Left hindlimb (tissue), 1 donor: ENCODE measurements at regions not wholly inside any gene's neighbourhood (a gene's known extent, or its start where the extent isn't known, plus 50 kb on each side); places are given as distances from the start of the nearest gene placed in this dataset.
"Not testable (repeated sequence)": the region's sequence is repeated elsewhere in the genome, so short reads cannot be mapped to it uniquely, and the experiment has no call there.

ENCODE experiments used
- DNase-seq: peaks from one replicate; pipeline ENCODE4 v3.0.0-alpha.2; 2018

- DNase-seq, result no peak
Measured at GRCh38 chr2:215576572-215576971, 140.7 kb upstream of the FN1 start.

GRCh38 chr2:215573496-215573895, 137.6 kb upstream of the FN1 start:
- no peak for DNase-seq

GRCh38 chr2:215572341-215572848, 136.5 kb upstream of the FN1 start:
- DNase-seq, result no peak

GRCh38 chr2:215571689-215572088, 135.8 kb upstream of the FN1 start:
- no peak for DNase-seq

GRCh38 chr2:215567504-215567903, 131.6 kb upstream of the FN1 start:
- no peak for DNase-seq

GRCh38 chr2:215565897-215566296, 130.0 kb upstream of the FN1 start:
- DNase-seq, result no peak

- DNase-seq, result no peak
Measured at GRCh38 chr2:215557701-215558100, 121.8 kb upstream of the FN1 start.

- no peak for DNase-seq
Measured at GRCh38 chr2:215556979-215557378, 121.1 kb upstream of the FN1 start.

GRCh38 chr2:215554689-215555498, 119.0 kb upstream of the FN1 start:
- DNase-seq, result no peak

- no peak for DNase-seq
Measured at GRCh38 chr2:215553946-215554345, 118.1 kb upstream of the FN1 start.

- DNase-seq, result no peak
Measured at GRCh38 chr2:215552144-215552580, 116.3 kb upstream of the FN1 start.

GRCh38 chr2:215550331-215550730, 114.5 kb upstream of the FN1 start:
- DNase-seq, result no peak

- no peak for DNase-seq
Measured at GRCh38 chr2:215548714-215549113, 112.8 kb upstream of the FN1 start.

- no peak for DNase-seq
Measured at GRCh38 chr2:215542690-215543089, 106.8 kb upstream of the FN1 start.

- DNase-seq, result no peak
Measured at GRCh38 chr2:215540658-215541057, 104.8 kb upstream of the FN1 start.

GRCh38 chr2:215537611-215538010, 101.7 kb upstream of the FN1 start:
- peak; percentile 37 for DNase-seq

- no peak for DNase-seq
Measured at GRCh38 chr2:215536510-215536909, 100.6 kb upstream of the FN1 start.

- no peak for DNase-seq
Measured at GRCh38 chr2:215535741-215536140, 99.9 kb upstream of the FN1 start.

GRCh38 chr2:215535125-215535668, 99.3 kb upstream of the FN1 start:
- DNase-seq, result no peak

GRCh38 chr2:215533716-215534115, 97.8 kb upstream of the FN1 start:
- not testable (repeated sequence) for DNase-seq

- no peak for DNase-seq
Measured at GRCh38 chr2:215532844-215533243, 97.0 kb upstream of the FN1 start.

- no peak for DNase-seq
Measured at GRCh38 chr2:215531284-215531683, 95.4 kb upstream of the FN1 start.

- no peak for DNase-seq
Measured at GRCh38 chr2:215530191-215530968, 94.5 kb upstream of the FN1 start.

GRCh38 chr2:215529271-215529670, 93.4 kb upstream of the FN1 start:
- no peak for DNase-seq
